SH-SY5Y (cell line): ENCODE measurements at regions not wholly inside any gene's neighbourhood (a gene's known extent, or its start where the extent isn't known, plus 50 kb on each side); places are given as distances from the start of the nearest gene placed in this dataset.

ENCODE experiments used
- GATA2 ChIP-seq: IDR thresholded peaks from 2 replicates; pipeline ENCODE4 v1.6.1; 2011; ENCODE audit warnings: mild to moderate bottlenecking, low read depth, low read length
- GATA3 ChIP-seq: IDR thresholded peaks from 2 replicates; pipeline ENCODE4 v1.6.1; 2011; ENCODE audit warnings: low read depth, mild to moderate bottlenecking, low read length, moderate library complexity

- TF ChIP-seq GATA3, result no peak
- no peak for TF ChIP-seq GATA2
Measured at GRCh38 chr9:13026956-13027355, 252.1 kb downstream of the LURAP1L start.
